SK-N-SH (cell line): ENCODE measurements at regions not wholly inside any gene's neighbourhood (a gene's known extent, or its start where the extent isn't known, plus 50 kb on each side); places are given as distances from the start of the nearest gene placed in this dataset.

Experiments
- CTCF ChIA-PET: fragments of 300-600, 350-600 bp; formaldehyde crosslinking; extraction: SDS; loops from one replicate; lab custom pipeline; 2021; lab: Yijun Ruan, JAX
- POLR2A ChIA-PET: fragments of 350-600 bp; sonication (Branson Sonifier 250); formaldehyde crosslinking; extraction: SDS; loops from one replicate; lab custom pipeline; 2020; ENCODE audit warnings: antibody characterized with exemption, inconsistent platforms; lab: Yijun Ruan, JAX
- DNase-seq: peaks from one replicate; pipeline ENCODE4 v3.0.0; 2012
- H2AFZ ChIP-seq: fragments of 200-600 bp; sonication (generic); 2 replicates; pipeline ENCODE4 v1.8.1; 2016; ENCODE audit warnings: antibody characterized with exemption, mild to moderate bottlenecking, low read depth
- H3F3A ChIP-seq: fragments of 200-600 bp; sonication (generic); replicated peaks from 2 replicates; pipeline ENCODE3; 2016; ENCODE audit warnings: antibody characterized with exemption, mild to moderate bottlenecking; ENCODE audit not compliant: insufficient read depth
- H3K27ac ChIP-seq, 2 experiments: fragments of 200-500 bp in 1 of 2; fragments of 200-600 bp in 1 of 2; sonication (Bioruptor generic) in 1 of 2; sonication (generic), shearing (Covaris generic) in 1 of 2; 2 replicates each; pipeline versions ENCODE4 v1.5.1 to v1.6.1; 2014 to 2016; ENCODE audit warnings: low read depth in 2 of 2, inconsistent platforms in 1 of 2, low read length in 1 of 2, mild to moderate bottlenecking in 1 of 2, mixed read lengths in 1 of 2
- H3K27me3 ChIP-seq: fragments of 200-600 bp; sonication (generic), shearing (Covaris generic); 2 replicates; pipeline ENCODE4 v1.6.1; 2016; ENCODE audit warnings: mixed run types; ENCODE audit not compliant: insufficient read depth
- H3K36me3 ChIP-seq, 2 experiments: fragments of 200-500 bp in 1 of 2; fragments of 200-600 bp in 1 of 2; sonication (Bioruptor generic) in 1 of 2; sonication (generic) in 1 of 2; replicated peaks in 1 of 2; 2 replicates each; pipeline versions ENCODE3 to v1.5.1; 2014 to 2016; ENCODE audit warnings: low read length in 1 of 2, mild to moderate bottlenecking in 1 of 2; ENCODE audit not compliant: insufficient read depth in 2 of 2, control insufficient read depth in 1 of 2
- H3K4me1 ChIP-seq, 2 experiments: fragments of 200-500 bp in 1 of 2; fragments of 200-600 bp in 1 of 2; sonication (Bioruptor generic) in 1 of 2; sonication (generic), shearing (Covaris generic) in 1 of 2; 2 replicates each; pipeline versions ENCODE4 v1.5.1 to v1.6.1; 2014 to 2016; ENCODE audit warnings: low read depth in 1 of 2, low read length in 1 of 2, mixed run types in 1 of 2; ENCODE audit not compliant: insufficient read depth in 2 of 2, control insufficient read depth in 1 of 2
- H3K4me2 ChIP-seq: fragments of 200-600 bp; sonication (generic), shearing (Covaris generic); 2 replicates; pipeline ENCODE4 v1.6.1; 2017; ENCODE audit warnings: mixed run types
- H3K4me3 ChIP-seq, 2 experiments: fragments of 200-500 bp in 1 of 2; fragments of 200-600 bp in 1 of 2; sonication (Bioruptor generic) in 1 of 2; sonication (generic), shearing (Covaris generic) in 1 of 2; 2 replicates each; pipeline versions ENCODE4 v1.5.1 to v1.8.1; 2014 to 2016; ENCODE audit warnings: low read depth in 2 of 2, inconsistent platforms in 1 of 2, low read length in 1 of 2, mild to moderate bottlenecking in 1 of 2, mixed read lengths in 1 of 2, moderate library complexity in 1 of 2
- H3K79me2 ChIP-seq: fragments of 200-600 bp; sonication (generic); 2 replicates; pipeline ENCODE4 v1.8.1; 2017; ENCODE audit warnings: mild to moderate bottlenecking; ENCODE audit not compliant: insufficient read depth
- H3K9ac ChIP-seq: fragments of 200-600 bp; sonication (generic); 2 replicates; pipeline ENCODE4 v1.6.1; 2017; ENCODE audit warnings: mixed run types
- H3K9me2 ChIP-seq: fragments of 200-600 bp; sonication (generic); 2 replicates; pipeline ENCODE4 v1.6.1; 2017; ENCODE audit warnings: mixed run types
- H3K9me3 ChIP-seq: fragments of 200-600 bp; sonication (generic); 2 replicates; pipeline ENCODE4 v1.6.1; 2017; ENCODE audit warnings: mixed run types, mild to moderate bottlenecking, moderate library complexity
- H4K20me1 ChIP-seq: fragments of 200-600 bp; sonication (generic); 2 replicates; pipeline ENCODE4 v1.6.1; 2017; ENCODE audit warnings: mild to moderate bottlenecking, mixed run types; ENCODE audit not compliant: insufficient read depth
- GATA2 ChIP-seq: sonication (generic); formaldehyde crosslinking; IDR thresholded peaks from 2 replicates; pipeline ENCODE4 v1.5.0; 2020; ENCODE audit warnings: mild to moderate bottlenecking, missing genetic modification reagents
- PBX3 ChIP-seq: IDR thresholded peaks from 2 replicates; pipeline ENCODE4; 2012
- POLR2AphosphoS5 ChIP-seq: IDR thresholded peaks from 2 replicates; pipeline ENCODE4 v1.6.1; 2012; ENCODE audit warnings: low read depth, low read length
- REST ChIP-seq: IDR thresholded peaks from 2 replicates; pipeline ENCODE4 v1.6.1; 2012; ENCODE audit warnings: mild to moderate bottlenecking, low read depth, low read length, moderate library complexity
- RXRA ChIP-seq: IDR thresholded peaks from 2 replicates; pipeline ENCODE4 v1.4.0; 2012; ENCODE audit warnings: low read depth, mild to moderate bottlenecking, borderline replicate concordance
- TCF12 ChIP-seq: IDR thresholded peaks from 2 replicates; pipeline ENCODE4 v1.4.0; 2012
- TEAD4 ChIP-seq: IDR thresholded peaks from 2 replicates; pipeline ENCODE4 v1.4.0; 2012; ENCODE audit warnings: mild to moderate bottlenecking, borderline replicate concordance; ENCODE audit not compliant: insufficient read depth
- ZBTB33 ChIP-seq: IDR thresholded peaks from 2 replicates; pipeline ENCODE4 v1.4.0; 2012; ENCODE audit warnings: low read depth, borderline replicate concordance
- WGBS: methylation state at CpG from one replicate; pipeline ENCODE4 v1.1.6; 2017; ENCODE audit warnings: low lambda C conversion rate; 5-methylcytosine and 5-hydroxymethylcytosine counted together

GRCh38 chr6:24995270-24995669 lies 59.5 kb upstream of the RIPOR2 start (continued):
- no peak for TF ChIP-seq TEAD4
- TF ChIP-seq TCF12 = no peak
- TF ChIP-seq ZBTB33 = no peak
- TF ChIP-seq REST = no peak
- no peak for TF ChIP-seq GATA2 (CRISPR knock-in tag)

- H3K9me2 ChIP-seq = no peaks in the 10 kb centered on the region
- peaks cover 6% of the 10 kb centered on the region for H3K9me3 ChIP-seq
- H3K4me2 ChIP-seq = no peak overlapping the region
- no peak for DNase-seq
- 91% methylated on average over 5 of the region's 5 CpGs for WGBS
- H3K4me3 ChIP-seq = no peak overlapping the region
- H3K27me3 ChIP-seq = no peaks in the 10 kb centered on the region
- POLR2A ChIA-PET = no interaction called here
- H4K20me1 ChIP-seq = no peaks in the 10 kb centered on the region
- TF ChIP-seq RXRA (no peak), PBX3 (no peak), POLR2AphosphoS5 (no peak)
- TF ChIP-seq, all 33 proteins: peak for 0
- Histone ChIP-seq H2AFZ (no peak overlapping the region), H3F3A (no peaks in the 10 kb centered on the region), H3K9ac (no peak overlapping the region), H3K4me1 (no peaks in the 10 kb centered on the region; a peak in 1 of 4 replicates), H3K27ac (no peak overlapping the region), H3K79me2 (no peaks in the 10 kb centered on the region; the same call in 1 of the 2 replicates), H3K36me3 (no peaks in the 10 kb centered on the region)
- CTCF ChIA-PET = interaction anchor here (2.9 kb wide), 1 partner anchor 141 kb away, joined by 12 read pairs; no protein-coding TSS in a partner anchor
These were observed 60.6 kb upstream of the RIPOR2 start for GRCh38 chr6:24996269-24996836.
